ENCODE measurements at regions not wholly inside any gene's neighbourhood (a gene's known extent, or its start where the extent isn't known, plus 50 kb on each side); places are given as distances from the start of the nearest gene placed in this dataset.

DNA sequence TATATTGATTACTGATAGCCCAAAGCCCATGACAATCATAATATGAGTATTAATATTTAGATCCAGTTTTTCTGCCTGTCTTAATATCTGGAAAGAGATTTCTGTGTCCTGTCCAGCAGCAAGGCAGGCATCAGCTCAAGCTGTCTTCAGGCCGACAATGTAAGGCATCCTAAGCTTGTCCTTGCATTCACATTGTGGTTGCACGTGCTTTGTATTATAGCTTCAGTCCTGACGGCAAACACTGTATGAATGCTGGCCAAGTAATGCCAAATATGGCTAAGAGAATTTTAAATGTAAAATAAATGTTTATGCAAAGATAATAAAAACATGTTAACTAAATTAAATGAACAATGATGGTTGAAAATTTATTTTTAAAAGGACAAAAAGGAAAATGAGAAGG is 255.7 kb upstream of the RPS6KA3 start:
- intact Hi-C loops (cut with micrococcal nuclease) = loop anchor here (10.0 kb wide), 1 partner anchor 852 kb away; the partner anchor contains the start of gene CNKSR2
- no peaks in the 10 kb centered on the region for H3K36me3 ChIP-seq (ENCODE audit: low read depth, low read length)
- ATAC-seq (no peak), DNase-seq (no peak)
- H3F3A ChIP-seq (ENCODE audit: low read length, unreplicated experiment) = no peaks in the 10 kb centered on the region
- CTCF ChIA-PET = no interaction called here
- peaks cover 13% of the 10 kb centered on the region for H3K4me1 ChIP-seq (ENCODE audit: insufficient read depth, low read length)
- no peak for TF ChIP-seq EZH2 (IDR thresholded peaks at IDR 0.05; ENCODE audit: low read length, unreplicated experiment)
- TF ChIP-seq, protein P1, sequence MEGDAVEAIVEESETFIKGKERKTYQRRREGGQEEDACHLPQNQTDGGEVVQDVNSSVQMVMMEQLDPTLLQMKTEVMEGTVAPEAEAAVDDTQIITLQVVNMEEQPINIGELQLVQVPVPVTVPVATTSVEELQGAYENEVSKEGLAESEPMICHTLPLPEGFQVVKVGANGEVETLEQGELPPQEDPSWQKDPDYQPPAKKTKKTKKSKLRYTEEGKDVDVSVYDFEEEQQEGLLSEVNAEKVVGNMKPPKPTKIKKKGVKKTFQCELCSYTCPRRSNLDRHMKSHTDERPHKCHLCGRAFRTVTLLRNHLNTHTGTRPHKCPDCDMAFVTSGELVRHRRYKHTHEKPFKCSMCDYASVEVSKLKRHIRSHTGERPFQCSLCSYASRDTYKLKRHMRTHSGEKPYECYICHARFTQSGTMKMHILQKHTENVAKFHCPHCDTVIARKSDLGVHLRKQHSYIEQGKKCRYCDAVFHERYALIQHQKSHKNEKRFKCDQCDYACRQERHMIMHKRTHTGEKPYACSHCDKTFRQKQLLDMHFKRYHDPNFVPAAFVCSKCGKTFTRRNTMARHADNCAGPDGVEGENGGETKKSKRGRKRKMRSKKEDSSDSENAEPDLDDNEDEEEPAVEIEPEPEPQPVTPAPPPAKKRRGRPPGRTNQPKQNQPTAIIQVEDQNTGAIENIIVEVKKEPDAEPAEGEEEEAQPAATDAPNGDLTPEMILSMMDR (conservative IDR thresholded peaks at IDR 0.05; ENCODE audit: low read depth, low read length) = no peak
- no peak for TF ChIP-seq EZH2phosphoT487 (IDR thresholded peaks at IDR 0.05; ENCODE audit: borderline replicate concordance, low read length)
- no peak overlapping the region for H3K4me2 ChIP-seq (ENCODE audit: low read length)
- no peak overlapping the region for H3K9ac ChIP-seq (ENCODE audit: low read length)
- POLR2A ChIA-PET (ENCODE audit: unreplicated experiment) = no interaction called here
- H3K4me3 ChIP-seq (ENCODE audit: low read length) = no peak overlapping the region
- BruUV-seq (replicated peaks) = no TSS peak
- H3K79me2 ChIP-seq (ENCODE audit: low read length) = no peaks in the 10 kb centered on the region
- H2AFZ ChIP-seq (ENCODE audit: low read length) = no peak overlapping the region
- H3K27ac ChIP-seq (ENCODE audit: low read length) = no peak overlapping the region
- H4K20me1 ChIP-seq (ENCODE audit: low read length) = no peaks in the 10 kb centered on the region
- no peaks in the 10 kb centered on the region for H3K9me3 ChIP-seq (ENCODE audit: low read length)
- H3K27me3 ChIP-seq (ENCODE audit: low read length) = no peaks in the 10 kb centered on the region
- H3K9me2 ChIP-seq (replicated peaks; ENCODE audit: low read length) = no peaks in the 10 kb centered on the region

DNA sequence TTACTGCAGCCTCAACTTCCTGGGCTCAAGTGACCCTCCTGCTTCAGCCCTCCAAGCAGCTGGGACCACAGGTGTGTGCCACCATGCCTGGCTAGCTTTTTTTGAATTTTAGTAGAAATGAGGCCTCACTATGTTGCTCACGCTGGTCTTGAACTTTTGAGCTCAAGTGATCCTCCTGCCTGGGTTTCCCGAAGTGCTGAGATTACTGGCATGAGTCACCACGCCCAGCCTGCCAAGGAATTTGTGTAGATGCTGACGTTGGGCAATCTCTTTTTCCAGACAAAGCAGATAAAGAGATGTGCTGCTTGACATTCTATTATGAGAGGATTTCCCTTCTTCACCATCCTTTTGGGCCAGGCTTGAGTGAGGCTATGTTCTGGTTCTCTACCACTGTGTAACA is 254.5 kb upstream of the RPS6KA3 start:
- intact Hi-C loops (cut with micrococcal nuclease) = loop anchor here (10.0 kb wide), 1 partner anchor 854 kb away; the partner anchor contains the start of gene CNKSR2
- BruUV-seq (replicated peaks) = no TSS peak
- Histone ChIP-seq H3K9ac (ENCODE audit: low read length) (no peak overlapping the region), H2AFZ (ENCODE audit: low read length) (no peak overlapping the region), H3F3A (ENCODE audit: low read length, unreplicated experiment) (no peaks in the 10 kb centered on the region), H3K27me3 (ENCODE audit: low read length) (no peaks in the 10 kb centered on the region), H3K9me3 (ENCODE audit: low read length) (no peaks in the 10 kb centered on the region), H3K4me2 (ENCODE audit: low read length) (no peak overlapping the region), H3K4me1 (ENCODE audit: insufficient read depth, low read length) (peaks cover 17% of the 10 kb centered on the region), H3K36me3 (ENCODE audit: low read depth, low read length) (no peaks in the 10 kb centered on the region), H3K4me3 (ENCODE audit: low read length) (no peak overlapping the region), H4K20me1 (ENCODE audit: low read length) (no peaks in the 10 kb centered on the region), H3K27ac (ENCODE audit: low read length) (no peak overlapping the region), H3K9me2 (replicated peaks; ENCODE audit: low read length) (no peaks in the 10 kb centered on the region), H3K79me2 (ENCODE audit: low read length) (no peaks in the 10 kb centered on the region)
- peak; percentile 57 for DNase-seq
- CTCF ChIA-PET = no interaction called here
- POLR2A ChIA-PET (ENCODE audit: unreplicated experiment) = no interaction called here
- no peak for ATAC-seq
- TF ChIP-seq, protein P1 (conservative IDR thresholded peaks at IDR 0.05; ENCODE audit: low read depth, low read length) = no peak
- no peak for TF ChIP-seq EZH2 (IDR thresholded peaks at IDR 0.05; ENCODE audit: low read length, unreplicated experiment)
- no peak for TF ChIP-seq EZH2phosphoT487 (IDR thresholded peaks at IDR 0.05; ENCODE audit: borderline replicate concordance, low read length)

DNA sequence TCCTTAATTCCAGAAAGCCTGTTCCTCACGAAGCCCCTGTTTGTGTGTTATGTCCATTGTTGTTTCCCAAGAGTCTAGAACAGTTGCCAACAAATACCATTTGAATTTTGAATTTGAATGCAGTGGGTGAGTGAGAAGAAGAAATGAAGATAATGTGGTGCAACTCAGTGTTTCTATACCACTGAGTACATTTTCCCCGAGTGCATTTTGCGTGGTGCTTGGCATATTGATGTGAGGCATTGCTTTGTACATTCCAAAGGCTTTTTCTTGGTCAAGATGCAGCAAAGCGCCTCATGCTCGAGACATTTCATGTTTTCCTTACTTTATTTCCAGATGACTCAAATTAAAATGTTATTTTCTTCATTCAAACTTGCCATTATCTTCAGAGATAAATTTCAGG is 253.1 kb upstream of the RPS6KA3 start:
- Histone ChIP-seq H3K36me3 (ENCODE audit: low read depth, low read length) (no peaks in the 10 kb centered on the region), H4K20me1 (ENCODE audit: low read length) (no peaks in the 10 kb centered on the region), H3K4me3 (ENCODE audit: low read length) (no peak overlapping the region), H3K4me2 (ENCODE audit: low read length) (no peak overlapping the region), H3K9me3 (ENCODE audit: low read length) (no peaks in the 10 kb centered on the region), H3K4me1 (ENCODE audit: insufficient read depth, low read length) (peaks cover 29% of the 10 kb centered on the region), H3K9me2 (replicated peaks; ENCODE audit: low read length) (no peaks in the 10 kb centered on the region), H3K27ac (ENCODE audit: low read length) (no peak overlapping the region), H3K79me2 (ENCODE audit: low read length) (no peaks in the 10 kb centered on the region), H2AFZ (ENCODE audit: low read length) (no peak overlapping the region), H3K9ac (ENCODE audit: low read length) (no peak overlapping the region), H3K27me3 (ENCODE audit: low read length) (no peaks in the 10 kb centered on the region), H3F3A (ENCODE audit: low read length, unreplicated experiment) (peaks cover 8% of the 10 kb centered on the region)
- no TSS peak for BruUV-seq (replicated peaks)
- TF ChIP-seq EZH2phosphoT487 (IDR thresholded peaks at IDR 0.05; ENCODE audit: borderline replicate concordance, low read length) (no peak), EZH2 (IDR thresholded peaks at IDR 0.05; ENCODE audit: low read length, unreplicated experiment) (no peak)
- TF ChIP-seq, protein P1 (conservative IDR thresholded peaks at IDR 0.05; ENCODE audit: low read depth, low read length) = no peak
- CTCF ChIA-PET = no interaction called here
- intact Hi-C loops (cut with micrococcal nuclease) = loop anchor here (5.0 to 10.0 kb wide), 4 partner anchors 143 to 855 kb away; partner anchors contain the start of gene CNKSR2
- POLR2A ChIA-PET (ENCODE audit: unreplicated experiment) = no interaction called here
- DNase-seq (no peak), ATAC-seq (no peak)

Data from PC-3 (cell line).